ENCODE measurements at regions not wholly inside any gene's neighbourhood (a gene's known extent, or its start where the extent isn't known, plus 50 kb on each side); places are given as distances from the start of the nearest gene placed in this dataset.
"Not testable (repeated sequence)": the region's sequence is repeated elsewhere in the genome, so short reads cannot be mapped to it uniquely, and the experiment has no call there.

DNA sequence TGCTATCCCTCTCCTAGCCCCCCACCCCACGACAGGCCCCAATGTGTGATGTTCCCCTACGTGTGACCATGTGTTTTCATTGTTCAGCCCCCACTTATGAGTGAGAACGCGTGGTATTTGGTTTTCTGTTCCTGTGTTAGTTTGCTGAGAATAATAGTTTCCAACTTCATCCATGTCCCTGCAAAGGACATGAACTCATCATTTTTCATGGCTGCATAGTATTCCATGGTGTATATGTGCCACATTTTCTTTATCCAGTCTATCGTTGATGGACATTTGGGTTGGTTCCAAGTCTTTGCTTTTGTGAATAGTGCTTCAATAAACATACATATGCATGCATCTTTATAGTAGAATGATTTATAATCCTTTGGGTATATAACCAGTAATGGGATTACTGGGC, 241.9 kb downstream of the RPAP3 start:
- not testable (repeated sequence) for TF ChIP-seq TAF1 (IDR thresholded peaks at IDR 0.05; ENCODE audit: borderline replicate concordance, low read depth, low read length); RCOR1 (IDR thresholded peaks at IDR 0.05; ENCODE audit: low read length); JUND (IDR thresholded peaks at IDR 0.05); TEAD4 (IDR thresholded peaks at IDR 0.05; ENCODE audit: borderline replicate concordance, insufficient read depth); MXI1 (IDR thresholded peaks at IDR 0.05; ENCODE audit: low read depth, low read length); USF2 (IDR thresholded peaks at IDR 0.05; ENCODE audit: borderline replicate concordance, low read depth, low read length)
- TF ChIP-seq, protein P1, sequence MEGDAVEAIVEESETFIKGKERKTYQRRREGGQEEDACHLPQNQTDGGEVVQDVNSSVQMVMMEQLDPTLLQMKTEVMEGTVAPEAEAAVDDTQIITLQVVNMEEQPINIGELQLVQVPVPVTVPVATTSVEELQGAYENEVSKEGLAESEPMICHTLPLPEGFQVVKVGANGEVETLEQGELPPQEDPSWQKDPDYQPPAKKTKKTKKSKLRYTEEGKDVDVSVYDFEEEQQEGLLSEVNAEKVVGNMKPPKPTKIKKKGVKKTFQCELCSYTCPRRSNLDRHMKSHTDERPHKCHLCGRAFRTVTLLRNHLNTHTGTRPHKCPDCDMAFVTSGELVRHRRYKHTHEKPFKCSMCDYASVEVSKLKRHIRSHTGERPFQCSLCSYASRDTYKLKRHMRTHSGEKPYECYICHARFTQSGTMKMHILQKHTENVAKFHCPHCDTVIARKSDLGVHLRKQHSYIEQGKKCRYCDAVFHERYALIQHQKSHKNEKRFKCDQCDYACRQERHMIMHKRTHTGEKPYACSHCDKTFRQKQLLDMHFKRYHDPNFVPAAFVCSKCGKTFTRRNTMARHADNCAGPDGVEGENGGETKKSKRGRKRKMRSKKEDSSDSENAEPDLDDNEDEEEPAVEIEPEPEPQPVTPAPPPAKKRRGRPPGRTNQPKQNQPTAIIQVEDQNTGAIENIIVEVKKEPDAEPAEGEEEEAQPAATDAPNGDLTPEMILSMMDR (IDR thresholded peaks at IDR 0.05): not testable (repeated sequence)

All from SK-N-SH (cell line).